Stimulated activated CD4-positive, alpha-beta T cell treated with anti-CD3 and anti-CD28 coated beads, TNF-alpha, amount 100 ng/mL, for 1 hour (primary cell): ENCODE measurements at regions not wholly inside any gene's neighbourhood (a gene's known extent, or its start where the extent isn't known, plus 50 kb on each side); places are given as distances from the start of the nearest gene placed in this dataset.
"Not testable (repeated sequence)": the region's sequence is repeated elsewhere in the genome, so short reads cannot be mapped to it uniquely, and the experiment has no call there.

Source experiments
- DNase-seq, 3 donors: peaks; one replicate each; pipeline ENCODE4 v3.0.0-alpha.2; 2020; ENCODE audit warnings: low read depth in 3 of 3, low spot score in 1 of 3

GRCh38 chr6:12544821-12545565 lies 171.6 kb upstream of the PHACTR1 start:
- DNase-seq = no peak

DNA sequence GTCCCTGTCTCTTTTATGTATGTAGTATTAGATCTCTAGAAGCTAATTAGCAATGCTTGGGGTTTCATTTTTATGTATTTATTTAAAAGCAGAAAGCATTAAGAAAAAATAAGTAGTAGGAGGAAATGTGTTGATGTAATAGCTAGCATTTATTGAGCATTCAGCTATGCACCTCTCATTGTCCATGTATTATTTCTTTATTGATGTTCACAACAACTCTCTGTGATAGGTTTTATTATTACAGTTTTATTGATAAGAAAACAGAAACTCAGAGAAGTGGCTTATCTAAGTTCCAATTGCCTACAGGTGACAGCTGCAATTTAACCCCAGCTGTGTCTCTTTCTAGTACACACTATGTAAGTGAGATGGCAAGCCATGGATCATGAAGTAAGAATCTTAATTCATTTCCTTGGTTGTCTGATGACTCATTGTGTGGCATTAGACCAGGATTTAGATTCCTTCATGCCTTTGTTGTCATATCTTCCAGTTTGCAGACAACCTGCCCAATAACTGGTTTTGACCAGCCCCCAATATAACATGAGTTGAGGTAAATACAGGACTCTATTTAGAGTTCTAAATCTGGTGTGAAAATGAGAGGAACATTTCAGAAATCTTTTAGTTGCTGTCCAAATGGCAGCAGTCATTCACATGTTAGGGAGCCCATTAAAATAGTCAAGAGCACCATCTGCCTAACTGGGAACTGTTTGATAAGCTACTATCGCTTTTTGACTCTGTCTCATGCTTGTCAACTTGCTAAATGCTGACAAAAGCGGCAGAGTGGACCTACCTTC lies 170.8 kb upstream of the PHACTR1 start:
- no peak for DNase-seq

DNA sequence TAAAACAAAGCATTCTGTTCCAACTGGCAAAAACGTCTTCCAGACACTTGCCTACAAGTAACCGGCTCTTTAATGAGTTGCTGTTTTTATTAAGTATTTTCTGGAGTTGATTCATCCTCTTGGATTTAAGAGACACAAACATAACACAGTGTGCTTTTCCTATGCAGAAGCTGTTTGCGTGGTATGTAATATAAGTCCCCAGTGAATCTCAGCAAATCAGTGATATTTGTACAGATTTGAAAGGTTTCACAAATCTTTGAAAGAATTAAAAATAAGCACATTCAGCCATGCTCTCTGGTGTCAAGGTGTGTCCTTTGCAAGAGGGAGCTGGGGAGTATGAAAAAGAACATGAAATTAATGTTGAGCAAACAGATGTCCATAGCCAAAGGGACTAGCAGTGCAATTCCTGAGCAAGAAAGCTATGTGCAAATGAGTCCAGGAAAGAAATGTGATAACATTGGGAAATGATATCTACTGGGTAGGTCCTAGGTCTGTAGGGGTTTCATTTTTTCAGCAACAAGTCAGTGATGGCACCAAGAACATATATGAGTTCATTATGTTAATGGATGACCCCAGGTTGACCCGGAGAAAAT lies 170.1 kb upstream of the PHACTR1 start:
- DNase-seq = no peak

- DNase-seq = no peak
Measured at GRCh38 chr6:12548526-12548925, 168.0 kb upstream of the PHACTR1 start.

GRCh38 chr6:12549445-12549844 lies 167.1 kb upstream of the PHACTR1 start:
- not testable (repeated sequence) for DNase-seq

DNA sequence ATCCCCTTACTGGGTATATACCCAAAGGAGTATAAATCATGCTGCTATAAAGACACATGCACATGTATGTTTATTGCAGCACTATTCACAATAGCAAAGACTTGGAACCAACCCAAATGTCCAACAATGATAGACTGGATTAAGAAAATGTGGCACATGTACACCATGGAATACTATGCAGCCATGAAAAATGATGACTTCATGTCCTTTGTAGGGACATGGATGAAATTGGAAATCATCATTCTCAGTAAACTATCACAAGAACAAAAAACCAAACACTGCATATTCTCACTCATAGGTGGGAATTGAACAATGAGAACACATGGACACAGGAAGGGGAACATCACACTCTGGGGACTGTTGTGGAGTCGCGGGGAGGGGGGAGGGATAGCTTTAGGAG lies 161.7 kb upstream of the PHACTR1 start:
- DNase-seq = not testable (repeated sequence)

GRCh38 chr6:12555267-12555666 lies 161.3 kb upstream of the PHACTR1 start:
- DNase-seq = no peak

GRCh38 chr6:12555781-12556180 lies 160.8 kb upstream of the PHACTR1 start:
- no peak for DNase-seq

- no peak for DNase-seq
Measured at GRCh38 chr6:12557765-12558164, 158.8 kb upstream of the PHACTR1 start.

- DNase-seq = no peak
Measured at GRCh38 chr6:12560315-12560714, 156.3 kb upstream of the PHACTR1 start.

DNA sequence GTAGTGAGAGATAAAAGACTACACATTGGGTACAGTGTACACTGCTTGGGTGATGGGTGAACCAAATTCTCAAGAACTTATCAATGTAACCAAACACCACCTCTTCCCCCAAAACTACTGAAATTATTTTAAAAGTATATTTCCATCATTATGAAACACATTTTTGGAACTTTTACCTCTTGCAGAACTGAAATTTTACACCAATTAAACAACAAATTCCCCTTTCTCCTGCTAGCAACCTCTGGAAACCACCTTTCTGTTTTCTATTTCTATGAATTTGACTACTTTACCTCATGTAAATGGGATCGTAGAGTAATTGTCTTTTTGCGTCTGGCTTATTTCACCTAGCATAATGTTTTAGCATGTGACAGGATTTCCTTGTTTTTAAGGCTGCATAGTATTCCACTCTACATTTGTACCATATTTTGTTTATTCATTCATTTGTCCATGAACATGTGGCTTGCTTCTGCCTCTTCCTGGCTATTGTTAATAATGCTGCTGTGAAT lies 149.9 kb upstream of the PHACTR1 start:
- no peak for DNase-seq

GRCh38 chr6:12567682-12568081 lies 148.9 kb upstream of the PHACTR1 start:
- DNase-seq = no peak

GRCh38 chr6:12569646-12570045 lies 146.9 kb upstream of the PHACTR1 start:
- no peak for DNase-seq

- DNase-seq = no peak
Measured at GRCh38 chr6:12570461-12571030, 146.0 kb upstream of the PHACTR1 start.

DNA sequence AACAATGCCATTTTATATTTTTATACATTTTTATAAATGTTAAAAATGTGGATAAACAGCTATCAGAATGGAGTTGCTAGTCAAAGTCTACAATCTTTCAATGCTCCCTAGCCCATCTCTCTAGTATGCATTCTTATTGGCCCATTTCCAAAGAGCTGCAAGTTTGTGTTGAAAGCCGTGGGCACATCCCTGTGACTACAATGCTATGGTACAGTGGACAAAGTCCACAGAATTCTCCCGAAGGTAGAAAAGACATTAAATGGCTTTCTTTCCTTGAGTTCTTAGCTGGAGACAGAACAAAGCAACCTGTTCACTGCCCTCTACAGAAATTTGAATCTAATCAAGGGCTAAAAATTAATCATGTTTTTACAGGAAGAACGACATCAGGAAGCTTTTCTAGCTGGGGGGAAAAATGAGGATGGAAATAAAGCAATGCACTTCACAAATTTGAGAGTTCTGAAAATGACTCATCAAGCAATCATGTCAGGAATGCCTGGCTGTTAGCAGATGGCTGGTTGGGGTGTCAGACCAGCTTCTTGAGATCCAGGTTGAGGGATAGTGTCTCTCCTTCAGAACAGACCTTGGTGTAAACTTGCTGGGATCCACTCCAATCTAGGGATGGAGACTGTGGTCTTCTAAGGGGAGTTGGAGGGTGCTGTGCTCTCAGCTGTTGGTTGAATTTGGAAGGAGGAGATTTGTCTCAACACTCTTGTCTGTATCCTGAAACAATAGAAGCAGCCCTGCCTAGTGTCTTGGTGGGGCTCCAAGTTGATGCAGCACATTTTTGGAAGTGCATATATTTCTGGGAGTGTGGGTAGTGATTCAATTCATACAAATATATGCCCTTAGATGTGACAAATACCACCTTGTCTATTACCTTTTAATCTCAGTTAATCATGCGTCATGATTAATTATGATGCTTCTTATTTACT lies 143.4 kb upstream of the PHACTR1 start:
- DNase-seq = no peak

DNA sequence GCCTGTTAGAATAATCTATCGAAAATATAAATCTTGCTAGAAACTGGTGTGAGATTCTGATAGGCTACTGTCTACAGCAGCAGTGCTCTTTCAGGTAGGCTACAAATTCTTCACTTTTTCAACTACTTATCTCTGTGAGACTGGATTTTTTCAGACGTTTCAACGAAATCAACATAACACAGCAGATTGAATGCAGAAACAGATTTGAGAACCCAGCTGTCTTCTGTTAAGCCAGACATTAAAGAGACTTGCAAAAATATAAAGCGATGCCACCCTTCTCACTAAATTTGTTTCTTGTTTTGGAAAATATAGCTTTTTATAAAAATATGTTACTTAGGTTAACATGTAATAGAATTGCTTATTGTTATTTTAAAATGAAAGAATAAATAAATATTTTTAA lies 140.6 kb upstream of the PHACTR1 start:
- no peak for DNase-seq

GRCh38 chr6:12576389-12576788 lies 140.2 kb upstream of the PHACTR1 start:
- DNase-seq = no peak

- DNase-seq = no peak
Measured at GRCh38 chr6:12577124-12577850, 139.3 kb upstream of the PHACTR1 start.

- no peak for DNase-seq
Measured at GRCh38 chr6:12578097-12578496, 138.5 kb upstream of the PHACTR1 start.

- no peak for DNase-seq
Measured at GRCh38 chr6:12578751-12579150, 137.8 kb upstream of the PHACTR1 start.
